ENCODE measurements at regions not wholly inside any gene's neighbourhood (a gene's known extent, or its start where the extent isn't known, plus 50 kb on each side); places are given as distances from the start of the nearest gene placed in this dataset.

DNA sequence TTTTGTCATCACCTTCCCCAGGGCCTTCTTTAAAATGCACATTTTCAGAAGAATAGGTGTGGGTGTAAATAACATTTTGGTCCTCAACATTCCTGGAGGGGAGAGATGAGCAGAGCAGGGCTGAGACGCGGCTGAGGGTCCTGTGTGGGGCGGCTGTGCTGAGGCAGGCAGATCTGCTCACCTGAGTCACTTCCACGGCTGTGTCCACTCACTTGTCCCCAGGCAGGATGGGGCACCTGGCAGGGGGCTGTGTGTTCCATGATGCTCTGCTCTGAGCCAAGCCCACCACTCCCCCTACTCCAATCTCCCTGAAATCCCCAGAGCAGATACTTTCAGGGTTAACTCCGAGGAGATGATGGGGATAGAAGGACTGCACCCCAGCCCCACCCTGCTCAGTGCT, 93.8 kb downstream of the GLRX3 start:
- TF ChIP-seq, protein P1, sequence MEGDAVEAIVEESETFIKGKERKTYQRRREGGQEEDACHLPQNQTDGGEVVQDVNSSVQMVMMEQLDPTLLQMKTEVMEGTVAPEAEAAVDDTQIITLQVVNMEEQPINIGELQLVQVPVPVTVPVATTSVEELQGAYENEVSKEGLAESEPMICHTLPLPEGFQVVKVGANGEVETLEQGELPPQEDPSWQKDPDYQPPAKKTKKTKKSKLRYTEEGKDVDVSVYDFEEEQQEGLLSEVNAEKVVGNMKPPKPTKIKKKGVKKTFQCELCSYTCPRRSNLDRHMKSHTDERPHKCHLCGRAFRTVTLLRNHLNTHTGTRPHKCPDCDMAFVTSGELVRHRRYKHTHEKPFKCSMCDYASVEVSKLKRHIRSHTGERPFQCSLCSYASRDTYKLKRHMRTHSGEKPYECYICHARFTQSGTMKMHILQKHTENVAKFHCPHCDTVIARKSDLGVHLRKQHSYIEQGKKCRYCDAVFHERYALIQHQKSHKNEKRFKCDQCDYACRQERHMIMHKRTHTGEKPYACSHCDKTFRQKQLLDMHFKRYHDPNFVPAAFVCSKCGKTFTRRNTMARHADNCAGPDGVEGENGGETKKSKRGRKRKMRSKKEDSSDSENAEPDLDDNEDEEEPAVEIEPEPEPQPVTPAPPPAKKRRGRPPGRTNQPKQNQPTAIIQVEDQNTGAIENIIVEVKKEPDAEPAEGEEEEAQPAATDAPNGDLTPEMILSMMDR (IDR thresholded peaks at IDR 0.05 in 4 of 5, conservative IDR thresholded peaks at IDR 0.05 in 1 of 5) = no peak
- TF ChIP-seq POLR2A (IDR thresholded peaks at IDR 0.05) = no peak
